ENCODE measurements at regions not wholly inside any gene's neighbourhood (a gene's known extent, or its start where the extent isn't known, plus 50 kb on each side); places are given as distances from the start of the nearest gene placed in this dataset.

DNA sequence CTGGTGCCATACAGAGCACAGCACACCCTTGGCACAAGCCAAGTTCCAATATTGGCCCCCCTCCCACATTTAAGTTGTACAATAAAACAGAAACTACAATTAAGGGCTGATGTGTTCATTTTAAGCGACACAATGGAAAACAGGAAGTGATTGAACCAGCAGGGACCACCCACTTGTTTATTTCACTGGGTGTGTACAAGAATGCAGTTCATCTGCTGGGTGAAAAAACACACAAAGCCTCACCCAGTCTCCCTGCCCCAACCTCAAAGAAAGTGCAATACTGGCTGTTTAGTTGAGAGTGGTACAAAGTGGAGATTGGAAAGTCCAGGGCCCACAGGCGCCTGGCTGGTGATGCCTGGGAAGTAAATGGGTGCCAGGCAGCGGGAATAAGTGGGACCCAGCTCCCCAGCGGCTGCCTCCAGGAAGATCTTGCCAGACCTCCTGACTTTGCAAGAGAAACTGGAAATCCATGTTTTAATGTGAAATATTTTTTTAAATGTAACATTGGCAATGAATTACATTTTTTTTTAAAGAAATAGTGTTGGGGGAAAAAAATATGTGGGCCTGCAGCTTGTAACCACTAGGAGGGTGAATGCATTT, 322.1 kb downstream of the ZNF536 start:
- no peaks in the 10 kb centered on the region for H3K9me3 ChIP-seq
- no peak overlapping the region for H3K27ac ChIP-seq
- FAIRE-seq (no peak), ATAC-seq (no peak), DNase-seq (no peak)
- no peaks in the 10 kb centered on the region for H3K36me3 ChIP-seq
- TF ChIP-seq, protein P1, sequence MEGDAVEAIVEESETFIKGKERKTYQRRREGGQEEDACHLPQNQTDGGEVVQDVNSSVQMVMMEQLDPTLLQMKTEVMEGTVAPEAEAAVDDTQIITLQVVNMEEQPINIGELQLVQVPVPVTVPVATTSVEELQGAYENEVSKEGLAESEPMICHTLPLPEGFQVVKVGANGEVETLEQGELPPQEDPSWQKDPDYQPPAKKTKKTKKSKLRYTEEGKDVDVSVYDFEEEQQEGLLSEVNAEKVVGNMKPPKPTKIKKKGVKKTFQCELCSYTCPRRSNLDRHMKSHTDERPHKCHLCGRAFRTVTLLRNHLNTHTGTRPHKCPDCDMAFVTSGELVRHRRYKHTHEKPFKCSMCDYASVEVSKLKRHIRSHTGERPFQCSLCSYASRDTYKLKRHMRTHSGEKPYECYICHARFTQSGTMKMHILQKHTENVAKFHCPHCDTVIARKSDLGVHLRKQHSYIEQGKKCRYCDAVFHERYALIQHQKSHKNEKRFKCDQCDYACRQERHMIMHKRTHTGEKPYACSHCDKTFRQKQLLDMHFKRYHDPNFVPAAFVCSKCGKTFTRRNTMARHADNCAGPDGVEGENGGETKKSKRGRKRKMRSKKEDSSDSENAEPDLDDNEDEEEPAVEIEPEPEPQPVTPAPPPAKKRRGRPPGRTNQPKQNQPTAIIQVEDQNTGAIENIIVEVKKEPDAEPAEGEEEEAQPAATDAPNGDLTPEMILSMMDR (IDR thresholded peaks at IDR 0.05) = no peak
- no peaks in the 10 kb centered on the region for H3K4me1 ChIP-seq
- H3K27me3 ChIP-seq = peaks cover 0 to 10% (median 0%) of the 10 kb centered on the region in 4 donors
- intact Hi-C loops (cut with DNase I) = no loop called here
- WGBS, 2 donors = 77 to 78% methylated on average over 4 of the region's 4 CpGs
- no peak overlapping the region for H3K4me3 ChIP-seq

DNA sequence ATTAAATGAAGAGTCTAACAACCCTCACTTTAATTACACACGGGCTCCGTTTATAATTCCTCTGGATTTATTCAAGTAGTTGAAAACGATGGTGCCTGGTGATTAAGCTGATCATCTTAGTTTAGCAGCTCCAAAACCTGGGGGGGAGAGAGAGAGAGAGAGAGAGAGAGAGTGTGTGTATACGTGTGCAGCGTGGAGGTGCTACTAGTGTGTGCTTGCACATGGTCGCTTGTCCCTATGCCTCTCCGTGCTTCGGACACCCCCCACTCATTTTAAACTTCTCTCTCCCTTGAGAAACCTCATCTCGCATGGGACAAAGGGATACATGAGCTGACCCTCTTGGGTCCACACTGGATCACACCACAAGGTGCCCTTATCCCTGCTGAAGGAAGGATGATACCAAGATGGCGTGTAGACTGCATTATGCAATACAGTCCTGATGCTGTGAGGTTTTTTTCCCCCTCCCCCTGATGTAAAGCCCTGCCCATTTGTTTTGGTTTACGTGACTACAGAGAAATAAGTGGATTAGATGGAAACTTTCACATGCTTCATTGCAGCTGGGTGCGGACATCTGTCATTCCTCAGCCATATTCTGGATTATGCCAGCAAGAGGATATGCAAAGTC, 320.8 kb downstream of the ZNF536 start:
- Histone ChIP-seq H3K27ac (no peak overlapping the region), H3K9me3 (no peaks in the 10 kb centered on the region), H3K4me3 (peak overlapping the region in 1 of 4 donors; percentile 14), H3K27me3 (peaks cover 0 to 16% (median 0%) of the 10 kb centered on the region in 4 donors), H3K36me3 (no peaks in the 10 kb centered on the region), H3K4me1 (no peaks in the 10 kb centered on the region)
- peak in 1 of 4 donors; percentile 20 for ATAC-seq
- 45 to 54% methylated on average over 12 of the region's 12 CpGs for WGBS, 2 donors
- TF ChIP-seq, protein P1 (IDR thresholded peaks at IDR 0.05) = no peak
- DNase-seq = no peak
- no peak for FAIRE-seq
- intact Hi-C loops (cut with DNase I) = no loop called here

DNA sequence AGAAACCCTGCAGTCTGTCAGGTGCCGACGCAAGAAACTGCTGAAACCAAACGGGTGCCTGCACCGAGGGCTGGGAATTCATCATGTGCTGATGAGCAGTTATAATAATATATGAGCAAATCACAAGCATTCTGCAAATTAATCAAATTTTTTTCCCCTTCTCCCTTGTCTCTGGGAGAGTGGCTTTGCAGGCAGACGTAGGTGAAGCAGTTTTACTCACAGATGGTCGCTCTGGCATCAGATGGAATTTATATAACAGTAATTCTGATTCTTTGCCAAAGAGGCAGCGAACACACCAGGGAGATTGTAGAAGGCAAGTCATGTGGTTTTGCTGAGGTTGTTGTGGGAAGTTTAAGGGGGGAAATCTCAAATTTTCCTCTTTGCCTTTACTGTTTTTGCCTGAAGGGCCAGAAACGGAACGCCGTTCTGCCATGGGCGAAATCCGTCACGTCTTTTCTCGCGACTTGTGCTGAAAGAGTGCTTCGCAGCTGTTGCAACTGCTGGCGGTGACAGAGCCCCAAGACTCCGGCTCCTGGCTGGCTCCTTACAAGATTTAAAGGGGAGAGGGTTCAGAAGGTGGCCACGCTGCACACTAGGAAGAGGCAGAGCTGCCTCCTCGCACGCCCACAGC, 320.1 kb downstream of the ZNF536 start:
- no peaks in the 10 kb centered on the region for H3K9me3 ChIP-seq
- ATAC-seq (peak in 3 of 4 donors; percentile 14 to 52 (median 48)), FAIRE-seq (no peak), DNase-seq (no peak)
- peak overlapping the region in 2 of 4 donors; percentile 14 to 30 for H3K4me3 ChIP-seq
- 23 to 28% methylated on average over 21 of the region's 21 CpGs for WGBS, 2 donors
- TF ChIP-seq, protein P1 (IDR thresholded peaks at IDR 0.05) = no peak
- no peaks in the 10 kb centered on the region for H3K36me3 ChIP-seq
- H3K4me1 ChIP-seq = no peaks in the 10 kb centered on the region
- H3K27ac ChIP-seq = no peak overlapping the region
- intact Hi-C loops (cut with DNase I) = no loop called here
- H3K27me3 ChIP-seq = peaks cover 0 to 16% (median 0%) of the 10 kb centered on the region in 4 donors

DNA sequence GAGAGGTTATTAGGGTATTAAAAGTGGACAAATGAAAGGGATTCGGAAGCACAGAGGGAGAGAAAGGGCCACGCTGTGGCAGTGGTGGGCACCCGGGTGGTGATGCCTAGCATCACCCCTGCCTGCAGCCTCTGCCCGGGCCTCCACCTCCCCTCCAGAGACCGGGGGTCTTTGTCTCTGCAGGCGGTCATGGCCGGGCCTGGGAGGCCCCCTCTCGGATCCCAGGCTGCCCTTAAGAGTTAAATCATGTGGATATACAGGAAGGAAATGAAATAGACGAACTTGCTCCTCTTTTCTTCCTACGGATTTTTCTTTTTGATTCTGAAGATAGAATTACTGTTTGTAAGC, 319.6 kb downstream of the ZNF536 start:
- H3K4me3 ChIP-seq = no peak overlapping the region
- intact Hi-C loops (cut with DNase I) = no loop called here
- H3K4me1 ChIP-seq = no peaks in the 10 kb centered on the region
- ATAC-seq = no peak
- 38 to 42% methylated on average over 10 of the region's 10 CpGs for WGBS, 2 donors
- H3K9me3 ChIP-seq = no peaks in the 10 kb centered on the region
- H3K27ac ChIP-seq = no peak overlapping the region
- FAIRE-seq = no peak
- no peaks in the 10 kb centered on the region for H3K36me3 ChIP-seq
- TF ChIP-seq, protein P1 (IDR thresholded peaks at IDR 0.05) = no peak
- peaks cover 0 to 21% (median 0%) of the 10 kb centered on the region in 4 donors for H3K27me3 ChIP-seq
- no peak for DNase-seq
